WTC11 (cell line): ENCODE measurements at regions not wholly inside any gene's neighbourhood (a gene's known extent, or its start where the extent isn't known, plus 50 kb on each side); places are given as distances from the start of the nearest gene placed in this dataset.

ENCODE experiments used
- ATAC-seq: fragments of 200-7000 bp; cut with Tn5 transposase; 2 replicates; pipeline ENCODE4 v1.10.0; 2021; ENCODE audit warnings: mild to moderate bottlenecking, moderate library complexity
- CTCF ChIA-PET: fragments of 300-600 bp; sonication (Branson Sonifier 250); formaldehyde crosslinking; loops from one replicate; lab custom pipeline; 2021; ENCODE audit warnings: antibody characterized with exemption; lab: Charles Lee
- POLR2A ChIA-PET: fragments of 350-600 bp; sonication (Branson Sonifier 250); formaldehyde crosslinking; loops from one replicate; lab custom pipeline; 2021; ENCODE audit warnings: antibody characterized with exemption; lab: Charles Lee
- DNase-seq: peaks from one replicate; pipeline ENCODE4 v3.0.0; 2021; ENCODE audit warnings: low spot score
- H3K27ac Mint-ChIP-seq: 2 replicates; pipeline ENCODE4 v1.8.0; 2021; ENCODE audit warnings: mixed read lengths
- H3K27me3 Mint-ChIP-seq: 2 replicates; pipeline ENCODE4 v1.8.0; 2021; ENCODE audit warnings: low read depth, mild to moderate bottlenecking, moderate library complexity, mixed read lengths
- H3K36me3 Mint-ChIP-seq: 2 replicates; pipeline ENCODE4 v1.8.0; 2021; ENCODE audit warnings: mixed read lengths
- H3K4me1 Mint-ChIP-seq: 2 replicates; pipeline ENCODE4 v1.8.0; 2022; ENCODE audit warnings: mixed read lengths
- H3K4me3 Mint-ChIP-seq: 2 replicates; pipeline ENCODE4 v1.8.0; 2021; ENCODE audit warnings: mild to moderate bottlenecking, moderate library complexity, mixed read lengths
- H3K9me3 Mint-ChIP-seq: 2 replicates; pipeline ENCODE4 v1.8.0; 2021; ENCODE audit warnings: mixed read lengths
- ATF1 ChIP-seq: sonication (generic); formaldehyde crosslinking; IDR thresholded peaks from 2 replicates; pipeline ENCODE4 v1.8.1; 2023; ENCODE audit warnings: mild to moderate bottlenecking, moderate library complexity, missing genetic modification reagents
- ELF4 ChIP-seq: sonication (generic); formaldehyde crosslinking; IDR thresholded peaks from 2 replicates; pipeline ENCODE4 v1.8.1; 2022; ENCODE audit warnings: low read depth, mild to moderate bottlenecking, moderate library complexity, missing genetic modification reagents
- FOXK1 ChIP-seq: sonication (generic); formaldehyde crosslinking; IDR thresholded peaks from 2 replicates; pipeline ENCODE4 v1.8.0; 2022; ENCODE audit warnings: mild to moderate bottlenecking, moderate library complexity, missing genetic modification reagents
- GABPB1 ChIP-seq: sonication (generic); formaldehyde crosslinking; IDR thresholded peaks from 2 replicates; pipeline ENCODE4 v1.8.1; 2023; ENCODE audit warnings: mild to moderate bottlenecking, missing genetic modification reagents
- IRF2 ChIP-seq: sonication (generic); formaldehyde crosslinking; IDR thresholded peaks from 2 replicates; pipeline ENCODE4 v1.8.0; 2022; ENCODE audit warnings: low read depth, missing genetic modification reagents, borderline replicate concordance
- MYBL2 ChIP-seq: sonication (generic); formaldehyde crosslinking; IDR thresholded peaks from 2 replicates; pipeline ENCODE4 v1.8.1; 2023; ENCODE audit warnings: mild to moderate bottlenecking, moderate library complexity, missing genetic modification reagents
- OVOL2 ChIP-seq: fragments of 250-450 bp; sonication (Bioruptor Pico); IDR thresholded peaks from 2 replicates; pipeline ENCODE4 v1.9.0; 2021; ENCODE audit warnings: mild to moderate bottlenecking, borderline replicate concordance
- SMAD4 ChIP-seq: sonication (generic); formaldehyde crosslinking; IDR thresholded peaks from 2 replicates; pipeline ENCODE4 v1.8.0; 2022; ENCODE audit warnings: mild to moderate bottlenecking, missing genetic modification reagents
- TEAD4 ChIP-seq: sonication (generic); formaldehyde crosslinking; IDR thresholded peaks from 2 replicates; pipeline ENCODE4 v1.8.0; 2022; ENCODE audit warnings: mild to moderate bottlenecking, missing genetic modification reagents
- TF ChIP-seq, protein P1 (sequence below): sonication (generic); formaldehyde crosslinking; IDR thresholded peaks from 2 replicates; pipeline ENCODE4 v1.8.1; 2023; ENCODE audit warnings: mild to moderate bottlenecking, moderate library complexity, missing genetic modification reagents
- TF ChIP-seq, protein P2 (sequence below): sonication (generic); formaldehyde crosslinking; conservative IDR thresholded peaks from 2 replicates; pipeline ENCODE4 v1.8.1; 2022; ENCODE audit warnings: mild to moderate bottlenecking, missing genetic modification reagents
- TF ChIP-seq, protein P3 (sequence below): fragments of 250-450 bp; sonication (Bioruptor Pico); IDR thresholded peaks from 2 replicates; pipeline ENCODE4 v1.9.0; 2021; ENCODE audit warnings: mild to moderate bottlenecking, borderline replicate concordance
- TF ChIP-seq, protein P4 (sequence below): sonication (generic); formaldehyde crosslinking; conservative IDR thresholded peaks from 2 replicates; pipeline ENCODE4 v1.8.1; 2023; ENCODE audit warnings: mild to moderate bottlenecking, low read depth, missing genetic modification reagents, moderate library complexity
- TF ChIP-seq, protein P5 (sequence below): fragments of 250-450 bp; sonication (Bioruptor Pico); IDR thresholded peaks from 2 replicates; pipeline ENCODE4 v1.9.0; 2021; ENCODE audit warnings: mild to moderate bottlenecking
- TF ChIP-seq, protein P6 (sequence below): sonication (generic); formaldehyde crosslinking; IDR thresholded peaks from 2 replicates; pipeline ENCODE4 v1.8.1; 2022; ENCODE audit warnings: mild to moderate bottlenecking, missing genetic modification reagents, moderate library complexity, borderline replicate concordance
- TF ChIP-seq, protein P7 (sequence below): sonication (generic); formaldehyde crosslinking; IDR thresholded peaks from 2 replicates; pipeline ENCODE4 v1.8.1; 2022; ENCODE audit warnings: low read depth, mild to moderate bottlenecking, moderate library complexity, missing genetic modification reagents, borderline replicate concordance
- TF ChIP-seq, protein P8 (sequence below): sonication (generic); formaldehyde crosslinking; IDR thresholded peaks from 2 replicates; pipeline ENCODE4 v1.8.0; 2023; ENCODE audit warnings: missing genetic modification reagents

DNA sequence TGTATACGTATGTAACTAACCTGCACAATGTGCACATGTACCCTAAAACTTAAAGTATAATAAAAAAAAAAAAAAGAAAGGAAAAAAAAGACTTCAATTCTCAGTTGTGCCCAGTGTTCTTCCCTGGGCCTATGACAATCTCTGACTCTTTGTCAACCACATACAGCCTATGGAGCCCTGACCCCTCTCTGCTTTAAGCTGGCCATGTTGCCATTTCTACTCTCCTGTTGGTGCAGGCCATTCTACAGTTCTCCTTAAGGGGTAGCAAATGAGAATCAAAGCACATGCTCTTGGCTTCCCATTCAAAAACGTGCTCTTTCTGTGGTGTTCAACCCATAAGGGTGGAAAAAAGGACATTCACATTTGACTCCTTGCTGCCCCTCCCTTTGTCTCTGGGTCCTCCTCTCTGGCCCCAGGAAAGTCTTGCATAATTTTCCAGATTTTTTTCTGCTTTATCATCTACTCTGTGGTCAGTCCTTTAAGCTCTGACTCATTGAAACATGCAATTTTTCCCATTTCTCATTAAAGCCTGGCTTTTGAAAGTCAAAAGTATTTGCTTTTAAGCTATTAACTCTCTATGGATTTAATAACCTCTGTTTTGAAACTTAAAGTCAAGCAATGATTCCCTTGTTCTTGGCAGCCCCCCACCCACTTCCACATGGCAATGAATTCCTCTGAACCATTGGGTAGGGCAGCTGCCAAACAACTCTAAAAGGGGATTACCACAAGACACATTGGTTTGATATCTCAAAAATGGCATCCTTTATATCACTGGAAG, 208.6 kb upstream of the MCHR2 start:
- TF ChIP-seq GABPB1 (CRISPR knock-in tag) (no peak), IRF2 (CRISPR knock-in tag) (no peak), OVOL2 (CRISPR knock-in tag) (no peak), TEAD4 (CRISPR knock-in tag) (no peak), MYBL2 (CRISPR knock-in tag) (no peak), ATF1 (CRISPR knock-in tag) (no peak), FOXK1 (CRISPR knock-in tag) (no peak), SMAD4 (CRISPR knock-in tag) (no peak), ELF4 (no peak)
- TF ChIP-seq, protein P1, sequence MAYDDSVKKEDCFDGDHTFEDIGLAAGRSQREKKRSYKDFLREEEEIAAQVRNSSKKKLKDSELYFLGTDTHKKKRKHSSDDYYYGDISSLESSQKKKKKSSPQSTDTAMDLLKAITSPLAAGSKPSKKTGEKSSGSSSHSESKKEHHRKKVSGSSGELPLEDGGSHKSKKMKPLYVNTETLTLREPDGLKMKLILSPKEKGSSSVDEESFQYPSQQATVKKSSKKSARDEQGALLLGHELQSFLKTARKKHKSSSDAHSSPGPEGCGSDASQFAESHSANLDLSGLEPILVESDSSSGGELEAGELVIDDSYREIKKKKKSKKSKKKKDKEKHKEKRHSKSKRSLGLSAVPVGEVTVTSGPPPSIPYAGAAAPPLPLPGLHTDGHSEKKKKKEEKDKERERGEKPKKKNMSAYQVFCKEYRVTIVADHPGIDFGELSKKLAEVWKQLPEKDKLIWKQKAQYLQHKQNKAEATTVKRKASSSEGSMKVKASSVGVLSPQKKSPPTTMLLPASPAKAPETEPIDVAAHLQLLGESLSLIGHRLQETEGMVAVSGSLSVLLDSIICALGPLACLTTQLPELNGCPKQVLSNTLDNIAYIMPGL, result no peak
- TF ChIP-seq, protein P2, sequence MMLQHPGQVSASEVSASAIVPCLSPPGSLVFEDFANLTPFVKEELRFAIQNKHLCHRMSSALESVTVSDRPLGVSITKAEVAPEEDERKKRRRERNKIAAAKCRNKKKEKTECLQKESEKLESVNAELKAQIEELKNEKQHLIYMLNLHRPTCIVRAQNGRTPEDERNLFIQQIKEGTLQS (CRISPR knock-in tag), result no peak
- TF ChIP-seq, protein P3, sequence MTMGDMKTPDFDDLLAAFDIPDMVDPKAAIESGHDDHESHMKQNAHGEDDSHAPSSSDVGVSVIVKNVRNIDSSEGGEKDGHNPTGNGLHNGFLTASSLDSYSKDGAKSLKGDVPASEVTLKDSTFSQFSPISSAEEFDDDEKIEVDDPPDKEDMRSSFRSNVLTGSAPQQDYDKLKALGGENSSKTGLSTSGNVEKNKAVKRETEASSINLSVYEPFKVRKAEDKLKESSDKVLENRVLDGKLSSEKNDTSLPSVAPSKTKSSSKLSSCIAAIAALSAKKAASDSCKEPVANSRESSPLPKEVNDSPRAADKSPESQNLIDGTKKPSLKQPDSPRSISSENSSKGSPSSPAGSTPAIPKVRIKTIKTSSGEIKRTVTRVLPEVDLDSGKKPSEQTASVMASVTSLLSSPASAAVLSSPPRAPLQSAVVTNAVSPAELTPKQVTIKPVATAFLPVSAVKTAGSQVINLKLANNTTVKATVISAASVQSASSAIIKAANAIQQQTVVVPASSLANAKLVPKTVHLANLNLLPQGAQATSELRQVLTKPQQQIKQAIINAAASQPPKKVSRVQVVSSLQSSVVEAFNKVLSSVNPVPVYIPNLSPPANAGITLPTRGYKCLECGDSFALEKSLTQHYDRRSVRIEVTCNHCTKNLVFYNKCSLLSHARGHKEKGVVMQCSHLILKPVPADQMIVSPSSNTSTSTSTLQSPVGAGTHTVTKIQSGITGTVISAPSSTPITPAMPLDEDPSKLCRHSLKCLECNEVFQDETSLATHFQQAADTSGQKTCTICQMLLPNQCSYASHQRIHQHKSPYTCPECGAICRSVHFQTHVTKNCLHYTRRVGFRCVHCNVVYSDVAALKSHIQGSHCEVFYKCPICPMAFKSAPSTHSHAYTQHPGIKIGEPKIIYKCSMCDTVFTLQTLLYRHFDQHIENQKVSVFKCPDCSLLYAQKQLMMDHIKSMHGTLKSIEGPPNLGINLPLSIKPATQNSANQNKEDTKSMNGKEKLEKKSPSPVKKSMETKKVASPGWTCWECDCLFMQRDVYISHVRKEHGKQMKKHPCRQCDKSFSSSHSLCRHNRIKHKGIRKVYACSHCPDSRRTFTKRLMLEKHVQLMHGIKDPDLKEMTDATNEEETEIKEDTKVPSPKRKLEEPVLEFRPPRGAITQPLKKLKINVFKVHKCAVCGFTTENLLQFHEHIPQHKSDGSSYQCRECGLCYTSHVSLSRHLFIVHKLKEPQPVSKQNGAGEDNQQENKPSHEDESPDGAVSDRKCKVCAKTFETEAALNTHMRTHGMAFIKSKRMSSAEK (CRISPR knock-in tag), result no peak
- TF ChIP-seq, protein P4, sequence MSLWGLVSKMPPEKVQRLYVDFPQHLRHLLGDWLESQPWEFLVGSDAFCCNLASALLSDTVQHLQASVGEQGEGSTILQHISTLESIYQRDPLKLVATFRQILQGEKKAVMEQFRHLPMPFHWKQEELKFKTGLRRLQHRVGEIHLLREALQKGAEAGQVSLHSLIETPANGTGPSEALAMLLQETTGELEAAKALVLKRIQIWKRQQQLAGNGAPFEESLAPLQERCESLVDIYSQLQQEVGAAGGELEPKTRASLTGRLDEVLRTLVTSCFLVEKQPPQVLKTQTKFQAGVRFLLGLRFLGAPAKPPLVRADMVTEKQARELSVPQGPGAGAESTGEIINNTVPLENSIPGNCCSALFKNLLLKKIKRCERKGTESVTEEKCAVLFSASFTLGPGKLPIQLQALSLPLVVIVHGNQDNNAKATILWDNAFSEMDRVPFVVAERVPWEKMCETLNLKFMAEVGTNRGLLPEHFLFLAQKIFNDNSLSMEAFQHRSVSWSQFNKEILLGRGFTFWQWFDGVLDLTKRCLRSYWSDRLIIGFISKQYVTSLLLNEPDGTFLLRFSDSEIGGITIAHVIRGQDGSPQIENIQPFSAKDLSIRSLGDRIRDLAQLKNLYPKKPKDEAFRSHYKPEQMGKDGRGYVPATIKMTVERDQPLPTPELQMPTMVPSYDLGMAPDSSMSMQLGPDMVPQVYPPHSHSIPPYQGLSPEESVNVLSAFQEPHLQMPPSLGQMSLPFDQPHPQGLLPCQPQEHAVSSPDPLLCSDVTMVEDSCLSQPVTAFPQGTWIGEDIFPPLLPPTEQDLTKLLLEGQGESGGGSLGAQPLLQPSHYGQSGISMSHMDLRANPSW (CRISPR knock-in tag), result no peak
- TF ChIP-seq, protein P5, sequence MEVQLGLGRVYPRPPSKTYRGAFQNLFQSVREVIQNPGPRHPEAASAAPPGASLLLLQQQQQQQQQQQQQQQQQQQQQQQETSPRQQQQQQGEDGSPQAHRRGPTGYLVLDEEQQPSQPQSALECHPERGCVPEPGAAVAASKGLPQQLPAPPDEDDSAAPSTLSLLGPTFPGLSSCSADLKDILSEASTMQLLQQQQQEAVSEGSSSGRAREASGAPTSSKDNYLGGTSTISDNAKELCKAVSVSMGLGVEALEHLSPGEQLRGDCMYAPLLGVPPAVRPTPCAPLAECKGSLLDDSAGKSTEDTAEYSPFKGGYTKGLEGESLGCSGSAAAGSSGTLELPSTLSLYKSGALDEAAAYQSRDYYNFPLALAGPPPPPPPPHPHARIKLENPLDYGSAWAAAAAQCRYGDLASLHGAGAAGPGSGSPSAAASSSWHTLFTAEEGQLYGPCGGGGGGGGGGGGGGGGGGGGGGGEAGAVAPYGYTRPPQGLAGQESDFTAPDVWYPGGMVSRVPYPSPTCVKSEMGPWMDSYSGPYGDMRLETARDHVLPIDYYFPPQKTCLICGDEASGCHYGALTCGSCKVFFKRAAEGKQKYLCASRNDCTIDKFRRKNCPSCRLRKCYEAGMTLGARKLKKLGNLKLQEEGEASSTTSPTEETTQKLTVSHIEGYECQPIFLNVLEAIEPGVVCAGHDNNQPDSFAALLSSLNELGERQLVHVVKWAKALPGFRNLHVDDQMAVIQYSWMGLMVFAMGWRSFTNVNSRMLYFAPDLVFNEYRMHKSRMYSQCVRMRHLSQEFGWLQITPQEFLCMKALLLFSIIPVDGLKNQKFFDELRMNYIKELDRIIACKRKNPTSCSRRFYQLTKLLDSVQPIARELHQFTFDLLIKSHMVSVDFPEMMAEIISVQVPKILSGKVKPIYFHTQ (CRISPR knock-in tag), result no peak
- TF ChIP-seq, protein P6, sequence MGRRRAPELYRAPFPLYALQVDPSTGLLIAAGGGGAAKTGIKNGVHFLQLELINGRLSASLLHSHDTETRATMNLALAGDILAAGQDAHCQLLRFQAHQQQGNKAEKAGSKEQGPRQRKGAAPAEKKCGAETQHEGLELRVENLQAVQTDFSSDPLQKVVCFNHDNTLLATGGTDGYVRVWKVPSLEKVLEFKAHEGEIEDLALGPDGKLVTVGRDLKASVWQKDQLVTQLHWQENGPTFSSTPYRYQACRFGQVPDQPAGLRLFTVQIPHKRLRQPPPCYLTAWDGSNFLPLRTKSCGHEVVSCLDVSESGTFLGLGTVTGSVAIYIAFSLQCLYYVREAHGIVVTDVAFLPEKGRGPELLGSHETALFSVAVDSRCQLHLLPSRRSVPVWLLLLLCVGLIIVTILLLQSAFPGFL (CRISPR knock-in tag), result no peak
- TF ChIP-seq, protein P7, sequence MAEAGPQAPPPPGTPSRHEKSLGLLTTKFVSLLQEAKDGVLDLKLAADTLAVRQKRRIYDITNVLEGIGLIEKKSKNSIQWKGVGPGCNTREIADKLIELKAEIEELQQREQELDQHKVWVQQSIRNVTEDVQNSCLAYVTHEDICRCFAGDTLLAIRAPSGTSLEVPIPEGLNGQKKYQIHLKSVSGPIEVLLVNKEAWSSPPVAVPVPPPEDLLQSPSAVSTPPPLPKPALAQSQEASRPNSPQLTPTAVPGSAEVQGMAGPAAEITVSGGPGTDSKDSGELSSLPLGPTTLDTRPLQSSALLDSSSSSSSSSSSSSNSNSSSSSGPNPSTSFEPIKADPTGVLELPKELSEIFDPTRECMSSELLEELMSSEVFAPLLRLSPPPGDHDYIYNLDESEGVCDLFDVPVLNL, result no peak
- TF ChIP-seq, protein P8, sequence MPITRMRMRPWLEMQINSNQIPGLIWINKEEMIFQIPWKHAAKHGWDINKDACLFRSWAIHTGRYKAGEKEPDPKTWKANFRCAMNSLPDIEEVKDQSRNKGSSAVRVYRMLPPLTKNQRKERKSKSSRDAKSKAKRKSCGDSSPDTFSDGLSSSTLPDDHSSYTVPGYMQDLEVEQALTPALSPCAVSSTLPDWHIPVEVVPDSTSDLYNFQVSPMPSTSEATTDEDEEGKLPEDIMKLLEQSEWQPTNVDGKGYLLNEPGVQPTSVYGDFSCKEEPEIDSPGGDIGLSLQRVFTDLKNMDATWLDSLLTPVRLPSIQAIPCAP (CRISPR knock-in tag), result no peak
- TF ChIP-seq, all 79 proteins: peak for 0
- Mint-ChIP-seq H3K4me3 (no peak overlapping the region), H3K4me1 (no peaks in the 10 kb centered on the region), H3K9me3 (peaks cover 20% of the 10 kb centered on the region), H3K36me3 (peaks cover 7% of the 10 kb centered on the region), H3K27ac (no peak overlapping the region), H3K27me3 (no peaks in the 10 kb centered on the region)
- ChIA-PET POLR2A (interaction anchor here (0.7 kb wide), 1 partner anchor 366 kb away, joined by 3 read pairs; no protein-coding TSS in a partner anchor), CTCF (no interaction called here)
- no peak for DNase-seq
- no peak for ATAC-seq
